HG03196 (cell line): ENCODE measurements at regions not wholly inside any gene's neighbourhood (a gene's known extent, or its start where the extent isn't known, plus 50 kb on each side); places are given as distances from the start of the nearest gene placed in this dataset.
"Not testable (repeated sequence)": the region's sequence is repeated elsewhere in the genome, so short reads cannot be mapped to it uniquely, and the experiment has no call there.

ENCODE experiments used
- ATAC-seq: cut with Tn5 transposase; IDR thresholded peaks from one replicate; pipeline ENCODE4 v1.9.1; 2021; ENCODE audit not compliant: unreplicated experiment

- ATAC-seq, result no peak
Measured at GRCh38 chr14:53744857-53745256, 211.8 kb downstream of the BMP4 start.

- no peak for ATAC-seq
Measured at GRCh38 chr14:53743371-53743770, 213.3 kb downstream of the BMP4 start.

- ATAC-seq, result no peak
Measured at GRCh38 chr14:53742233-53742620, 214.4 kb downstream of the BMP4 start.

- ATAC-seq, result no peak
Measured at GRCh38 chr14:53741479-53742232, 215.0 kb downstream of the BMP4 start.

GRCh38 chr14:53740570-53740969 lies 216.1 kb downstream of the BMP4 start:
- ATAC-seq, result no peak

GRCh38 chr14:53735916-53736315 lies 220.7 kb downstream of the BMP4 start:
- ATAC-seq, result no peak

- ATAC-seq, result no peak
Measured at GRCh38 chr14:53723221-53723620, 233.4 kb downstream of the BMP4 start.

GRCh38 chr14:53719536-53719935 lies 237.1 kb downstream of the BMP4 start:
- no peak for ATAC-seq

- ATAC-seq, result no peak
Measured at GRCh38 chr14:53716578-53716977, 240.0 kb downstream of the BMP4 start.

GRCh38 chr14:53715193-53715721 lies 241.4 kb downstream of the BMP4 start:
- ATAC-seq, result no peak

GRCh38 chr14:53714495-53715192 lies 242.0 kb downstream of the BMP4 start:
- ATAC-seq, result no peak

GRCh38 chr14:53712901-53713300 lies 243.7 kb downstream of the BMP4 start:
- ATAC-seq, result not testable (repeated sequence)

GRCh38 chr14:53711205-53711604 lies 245.4 kb downstream of the BMP4 start:
- ATAC-seq, result no peak

- ATAC-seq, result no peak
Measured at GRCh38 chr14:53710615-53711014, 246.0 kb downstream of the BMP4 start.

- ATAC-seq, result no peak
Measured at GRCh38 chr14:53709381-53709780, 247.2 kb downstream of the BMP4 start.

- no peak for ATAC-seq
Measured at GRCh38 chr14:53703457-53703856, 253.2 kb downstream of the BMP4 start.

- no peak for ATAC-seq
Measured at GRCh38 chr14:53701108-53701875, 255.3 kb downstream of the BMP4 start.

- no peak for ATAC-seq
Measured at GRCh38 chr14:53696217-53696965, 260.2 kb downstream of the BMP4 start.

- no peak for ATAC-seq
Measured at GRCh38 chr14:53695692-53696214, 260.9 kb downstream of the BMP4 start.

GRCh38 chr14:53692885-53693284 lies 263.7 kb downstream of the BMP4 start:
- ATAC-seq, result no peak

- no peak for ATAC-seq
Measured at GRCh38 chr14:53692451-53692850, 264.2 kb downstream of the BMP4 start.
